Karpas-422 (cell line): ENCODE measurements at regions not wholly inside any gene's neighbourhood (a gene's known extent, or its start where the extent isn't known, plus 50 kb on each side); places are given as distances from the start of the nearest gene placed in this dataset.

Source experiments
- DNase-seq: peaks from one replicate; pipeline ENCODE4 v3.0.0-alpha.2; 2015
- H2AFZ ChIP-seq: fragments of 200-600 bp; sonication (generic); 2 replicates; pipeline ENCODE4 v1.6.1; 2014; ENCODE audit warnings: antibody characterized with exemption, low read length, mixed read lengths
- H3K27ac ChIP-seq: fragments of 200-600 bp; sonication (generic); 2 replicates; pipeline ENCODE4 v1.5.1; 2014; ENCODE audit warnings: mild to moderate bottlenecking, low read length, moderate library complexity
- H3K27me3 ChIP-seq: fragments of 200-600 bp; sonication (generic); 2 replicates; pipeline ENCODE4 v1.6.1; 2014; ENCODE audit warnings: low read length, mixed read lengths
- H3K36me3 ChIP-seq: fragments of 200-600 bp; sonication (generic); 2 replicates; pipeline ENCODE4 v1.6.1; 2014; ENCODE audit warnings: low read length, mixed read lengths; ENCODE audit not compliant: insufficient read depth
- H3K4me1 ChIP-seq: fragments of 200-600 bp; sonication (generic); 2 replicates; pipeline ENCODE4 v1.6.1; 2014; ENCODE audit warnings: mild to moderate bottlenecking, low read length, mixed read lengths
- H3K4me2 ChIP-seq: fragments of 200-600 bp; sonication (generic); 2 replicates; pipeline ENCODE4 v1.6.1; 2014; ENCODE audit warnings: low read length, low read depth, mild to moderate bottlenecking; ENCODE audit not compliant: poor library complexity, severe bottlenecking
- H3K4me3 ChIP-seq: fragments of 200-600 bp; sonication (generic); 2 replicates; pipeline ENCODE4 v1.5.1; 2014; ENCODE audit warnings: mild to moderate bottlenecking, antibody characterized with exemption, low read length, mixed read lengths
- H3K79me2 ChIP-seq: fragments of 200-600 bp; sonication (generic); 2 replicates; pipeline ENCODE4 v1.6.1; 2014; ENCODE audit warnings: mild to moderate bottlenecking, low read length, mixed read lengths
- H3K9ac ChIP-seq: fragments of 200-600 bp; sonication (generic); 2 replicates; pipeline ENCODE4 v1.6.0; 2014; ENCODE audit warnings: low read length
- H3K9me2 ChIP-seq: fragments of 200-600 bp; sonication (generic), shearing (Covaris generic); replicated peaks from 2 replicates; pipeline ENCODE4 v1.6.0; 2014; ENCODE audit warnings: mild to moderate bottlenecking, low read length, moderate library complexity; ENCODE audit not compliant: insufficient read depth
- H3K9me3 ChIP-seq: fragments of 300-700, 200-600 bp; sonication (generic); 2 replicates; pipeline ENCODE4 v1.6.1; 2014; ENCODE audit warnings: low read length, mixed read lengths
- H4K20me1 ChIP-seq: fragments of 200-600 bp; sonication (generic); 2 replicates; pipeline ENCODE4 v1.6.1; 2014; ENCODE audit warnings: mild to moderate bottlenecking, antibody characterized with exemption, low read length, low read depth; ENCODE audit not compliant: insufficient read depth

DNA sequence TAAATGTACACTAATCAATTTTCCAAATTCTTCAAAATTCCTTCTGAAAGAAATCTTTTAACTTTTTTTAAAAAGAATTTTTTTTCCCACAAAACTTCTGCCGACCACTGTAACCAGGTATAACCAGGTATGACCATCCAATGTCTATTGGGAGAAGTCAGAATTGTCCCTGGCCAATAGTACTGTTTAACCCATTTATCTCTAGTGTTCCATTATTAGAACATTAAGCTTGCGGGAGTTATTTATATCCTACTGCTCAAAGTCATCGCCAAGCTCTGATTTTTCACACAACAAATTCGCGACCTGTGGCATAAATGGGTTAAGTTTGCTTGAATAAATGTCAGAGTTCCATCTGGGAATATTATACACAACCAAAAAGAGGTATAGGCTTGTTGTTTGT, 343.2 kb downstream of the ANXA1 start:
- Histone ChIP-seq H3K79me2 (no peaks in the 10 kb centered on the region), H3K9me3 (peaks cover 34% of the 10 kb centered on the region), H3K36me3 (no peaks in the 10 kb centered on the region), H3K27ac (no peak overlapping the region), H4K20me1 (no peaks in the 10 kb centered on the region), H2AFZ (no peak overlapping the region), H3K4me3 (no peak overlapping the region), H3K9me2 (no peaks in the 10 kb centered on the region), H3K4me1 (no peaks in the 10 kb centered on the region), H3K9ac (no peak overlapping the region), H3K27me3 (no peaks in the 10 kb centered on the region), H3K4me2 (no peak overlapping the region)
- DNase-seq = no peak

DNA sequence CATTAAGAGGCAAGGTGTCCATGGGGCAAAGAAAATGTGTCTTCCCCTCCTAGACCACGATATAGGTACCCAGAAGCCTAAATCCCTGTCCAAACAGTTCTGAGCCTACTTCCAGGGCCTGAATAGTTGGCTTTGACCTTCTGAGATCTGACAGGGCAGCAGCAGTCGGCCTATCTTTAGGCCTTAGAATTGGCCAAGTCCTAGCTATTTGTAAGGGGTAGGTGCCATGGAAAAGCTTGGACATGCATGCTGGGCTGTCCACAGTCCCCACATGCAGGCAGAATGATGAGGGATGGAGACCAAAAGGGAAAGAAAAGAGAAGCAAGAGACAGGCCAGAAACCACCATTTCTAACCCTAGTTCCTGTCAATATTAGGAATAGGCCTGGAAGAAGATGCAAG, 346.1 kb downstream of the ANXA1 start:
- Histone ChIP-seq H3K79me2 (no peaks in the 10 kb centered on the region), H3K36me3 (no peaks in the 10 kb centered on the region), H3K4me3 (no peak overlapping the region), H3K4me1 (no peaks in the 10 kb centered on the region), H3K9ac (no peak overlapping the region), H3K27me3 (no peaks in the 10 kb centered on the region), H3K9me3 (peaks cover 35% of the 10 kb centered on the region), H2AFZ (no peak overlapping the region), H3K4me2 (no peak overlapping the region), H3K27ac (no peak overlapping the region), H3K9me2 (no peaks in the 10 kb centered on the region), H4K20me1 (no peaks in the 10 kb centered on the region)
- DNase-seq = no peak

DNA sequence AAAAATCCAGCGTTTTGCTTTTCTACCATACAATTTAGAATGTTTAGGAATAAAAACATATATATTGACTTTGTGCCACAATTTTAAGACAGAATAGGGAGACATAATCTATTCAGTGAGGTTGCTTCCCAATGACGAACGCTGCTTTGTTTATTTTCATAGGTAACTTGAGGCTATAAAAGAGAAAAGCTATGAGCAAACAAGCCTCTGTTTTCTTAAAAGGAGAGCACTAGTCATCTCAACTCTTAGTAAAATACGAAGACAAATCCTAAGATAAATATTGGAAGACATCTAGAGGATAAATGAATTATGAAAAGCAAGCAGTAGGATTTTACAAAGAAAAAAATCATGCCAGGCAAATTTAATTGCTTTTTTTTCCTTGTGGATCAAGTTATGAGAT, 363.6 kb downstream of the ANXA1 start:
- Histone ChIP-seq H3K4me1 (no peaks in the 10 kb centered on the region), H3K4me3 (no peak overlapping the region), H3K9me3 (peaks cover 4% of the 10 kb centered on the region), H3K79me2 (no peaks in the 10 kb centered on the region), H3K9me2 (no peaks in the 10 kb centered on the region; the same call in 1 of the 2 replicates), H4K20me1 (no peaks in the 10 kb centered on the region), H3K36me3 (no peaks in the 10 kb centered on the region), H2AFZ (no peak overlapping the region), H3K4me2 (no peak overlapping the region), H3K27me3 (no peaks in the 10 kb centered on the region), H3K9ac (no peak overlapping the region), H3K27ac (no peak overlapping the region)
- DNase-seq = no peak

DNA sequence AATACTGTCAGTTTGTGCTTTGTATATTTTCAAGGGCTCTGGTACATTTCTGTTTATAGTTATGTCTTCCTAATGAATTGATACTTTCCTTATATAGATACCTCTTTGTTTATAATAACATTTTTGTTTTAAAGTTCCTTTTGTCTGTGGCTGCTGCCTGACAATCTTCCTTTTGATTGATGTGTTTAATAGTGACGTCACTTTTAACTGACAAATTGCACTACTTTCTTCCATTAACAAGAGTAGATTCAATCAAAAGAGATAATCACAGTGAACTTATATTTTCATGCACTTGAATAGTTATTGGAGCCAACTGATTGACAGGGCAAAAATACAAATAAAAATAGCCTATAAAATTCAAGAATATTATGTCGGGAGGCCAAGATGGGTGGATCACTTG, 371.7 kb downstream of the ANXA1 start:
- Histone ChIP-seq H3K4me2 (no peak overlapping the region), H4K20me1 (no peaks in the 10 kb centered on the region), H3K27ac (no peak overlapping the region), H3K4me3 (no peak overlapping the region), H3K9me2 (no peaks in the 10 kb centered on the region; the same call in 1 of the 2 replicates), H3K27me3 (no peaks in the 10 kb centered on the region), H3K9ac (no peak overlapping the region), H3K79me2 (no peaks in the 10 kb centered on the region), H3K4me1 (no peaks in the 10 kb centered on the region), H2AFZ (no peak overlapping the region), H3K9me3 (peaks cover 7% of the 10 kb centered on the region), H3K36me3 (no peaks in the 10 kb centered on the region)
- no peak for DNase-seq

DNA sequence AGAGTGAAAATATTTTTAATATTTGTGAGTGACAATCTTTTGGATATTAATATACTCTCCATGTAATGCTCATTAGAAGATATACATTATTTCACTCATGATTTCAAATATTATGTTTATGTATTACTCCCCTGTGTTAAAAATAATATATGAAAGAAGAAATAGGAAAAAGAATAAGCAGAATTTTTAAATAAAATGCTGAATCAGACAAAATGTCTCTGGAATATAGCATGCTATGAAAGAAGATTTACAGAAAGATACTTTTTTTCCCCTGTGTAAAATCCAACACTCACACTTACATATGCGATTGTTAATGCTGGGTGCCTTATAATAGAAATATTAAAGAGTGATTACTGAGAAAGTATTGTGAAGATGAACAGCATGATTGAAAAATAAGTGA, 373.7 kb downstream of the ANXA1 start:
- Histone ChIP-seq H3K79me2 (no peaks in the 10 kb centered on the region), H3K9me2 (no peaks in the 10 kb centered on the region)
- DNase-seq = no peak

DNA sequence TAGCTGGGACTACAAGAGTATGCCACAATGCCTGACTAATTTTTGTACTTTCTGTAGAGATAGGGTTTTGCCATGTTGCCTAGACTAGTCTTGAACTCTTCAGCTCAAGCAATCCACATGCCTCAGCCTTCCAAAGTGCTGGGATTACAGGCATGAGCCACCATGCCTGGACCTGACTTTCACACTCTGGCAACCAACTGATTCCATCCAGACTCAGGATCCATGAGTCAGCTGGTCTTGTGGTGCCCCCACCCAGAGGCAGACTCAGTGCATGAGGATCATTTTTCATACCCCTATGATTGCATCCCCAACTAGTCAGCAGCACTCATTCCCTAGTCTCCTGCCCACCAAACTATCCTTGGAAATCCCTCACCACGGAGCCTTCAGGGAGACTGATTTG, 375.9 kb downstream of the ANXA1 start:
- Histone ChIP-seq H4K20me1 (no peaks in the 10 kb centered on the region), H3K4me1 (no peaks in the 10 kb centered on the region), H3K36me3 (no peaks in the 10 kb centered on the region), H3K9me2 (no peaks in the 10 kb centered on the region), H3K4me3 (no peak overlapping the region), H3K79me2 (no peaks in the 10 kb centered on the region), H3K27me3 (no peaks in the 10 kb centered on the region), H3K9ac (no peak overlapping the region), H3K4me2 (no peak overlapping the region), H3K27ac (no peak overlapping the region), H3K9me3 (peaks cover 11% of the 10 kb centered on the region), H2AFZ (no peak overlapping the region)
- DNase-seq = no peak

More for the DNA sequence above, 373.7 kb downstream of the ANXA1 start:
- H2AFZ ChIP-seq = no peak overlapping the region
- H3K4me2 ChIP-seq = no peak overlapping the region
- no peak overlapping the region for H3K4me3 ChIP-seq
- H3K36me3 ChIP-seq = no peaks in the 10 kb centered on the region
- no peaks in the 10 kb centered on the region for H3K4me1 ChIP-seq
- H3K9ac ChIP-seq = no peak overlapping the region
- no peak overlapping the region for H3K27ac ChIP-seq
- H3K9me3 ChIP-seq = peaks cover 15% of the 10 kb centered on the region
- H4K20me1 ChIP-seq = no peaks in the 10 kb centered on the region
- no peaks in the 10 kb centered on the region for H3K27me3 ChIP-seq

DNA sequence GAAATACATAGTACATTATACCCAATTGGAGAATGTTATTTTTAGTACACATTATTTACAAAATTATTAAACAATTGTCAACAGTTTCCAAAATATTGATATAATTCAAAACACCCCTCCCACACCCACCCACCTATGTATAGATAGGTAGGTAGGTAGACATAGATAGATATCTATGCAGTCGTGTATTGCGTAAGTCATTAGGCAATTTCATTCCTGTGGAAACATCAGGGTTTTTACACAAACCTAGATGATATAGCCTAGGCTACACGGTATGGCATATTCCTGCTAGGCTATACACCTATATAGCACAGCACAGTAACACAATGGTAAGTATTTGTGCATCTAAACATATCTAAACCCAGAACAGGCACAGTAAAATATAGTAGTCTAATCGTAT, 377.3 kb downstream of the ANXA1 start:
- Histone ChIP-seq H3K27me3 (no peaks in the 10 kb centered on the region), H3K4me3 (no peak overlapping the region)

DNA sequence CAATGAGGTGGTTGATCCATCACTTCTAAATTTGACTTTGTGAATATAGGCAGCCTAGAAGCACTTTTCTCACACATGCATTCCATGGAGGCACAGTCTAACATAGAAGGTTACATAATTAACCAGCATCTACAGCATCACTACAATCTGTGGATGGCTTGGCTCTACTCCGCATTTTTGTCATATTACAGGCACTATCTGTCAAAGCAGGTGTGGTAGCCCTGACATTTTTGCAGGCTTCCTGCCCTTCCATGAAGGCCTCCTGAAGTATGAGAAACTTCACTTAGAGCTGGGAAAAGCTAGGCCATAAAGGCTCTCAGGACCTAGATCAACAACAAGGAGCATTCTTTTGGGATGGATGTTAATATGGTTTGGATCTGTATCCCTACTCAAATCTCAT, 378.0 kb downstream of the ANXA1 start:
- no peaks in the 10 kb centered on the region for H3K9me2 ChIP-seq
- no peaks in the 10 kb centered on the region for H3K4me1 ChIP-seq
- DNase-seq = no peak
- no peaks in the 10 kb centered on the region for H3K36me3 ChIP-seq
- H3K4me2 ChIP-seq = no peak overlapping the region
- no peak overlapping the region for H3K4me3 ChIP-seq
- peaks cover 11% of the 10 kb centered on the region for H3K9me3 ChIP-seq
- no peak overlapping the region for H3K27ac ChIP-seq
- H2AFZ ChIP-seq = no peak overlapping the region
- H3K9ac ChIP-seq = no peak overlapping the region
- no peaks in the 10 kb centered on the region for H3K79me2 ChIP-seq
- no peaks in the 10 kb centered on the region for H3K27me3 ChIP-seq
- H4K20me1 ChIP-seq = no peaks in the 10 kb centered on the region

More for the DNA sequence above, 377.3 kb downstream of the ANXA1 start:
- Histone ChIP-seq H3K4me1 (no peaks in the 10 kb centered on the region), H2AFZ (no peak overlapping the region), H3K79me2 (no peaks in the 10 kb centered on the region), H4K20me1 (no peaks in the 10 kb centered on the region), H3K9me3 (peaks cover 11% of the 10 kb centered on the region), H3K9ac (no peak overlapping the region), H3K27ac (no peak overlapping the region), H3K36me3 (no peaks in the 10 kb centered on the region), H3K9me2 (no peaks in the 10 kb centered on the region), H3K4me2 (no peak overlapping the region)
- no peak for DNase-seq

DNA sequence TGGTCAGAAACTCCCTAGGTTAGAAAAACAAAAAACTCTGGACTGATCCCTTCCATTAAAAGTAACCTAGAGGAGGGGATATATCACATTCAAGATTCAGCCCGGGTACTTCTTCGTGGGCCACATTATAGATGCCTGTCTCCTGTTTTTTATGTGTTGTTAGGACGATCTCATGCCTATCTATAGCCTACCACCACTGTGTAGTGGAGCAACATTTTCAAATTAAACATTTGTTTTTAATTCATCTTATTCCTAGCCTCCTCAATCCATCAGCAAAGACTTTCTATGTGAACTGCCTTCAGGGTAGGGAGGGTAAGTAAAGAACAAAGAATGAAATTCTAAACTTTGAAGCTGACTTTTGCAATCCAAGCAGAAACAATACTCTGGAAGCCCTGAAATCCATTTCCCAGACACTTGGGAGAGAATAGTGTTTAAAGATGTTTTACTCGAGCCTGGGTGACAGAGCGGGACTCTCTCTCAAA, 379.4 kb downstream of the ANXA1 start:
- no peak overlapping the region for H3K4me2 ChIP-seq
- no peak overlapping the region for H3K4me3 ChIP-seq
- H3K27me3 ChIP-seq = no peaks in the 10 kb centered on the region
- H3K9me3 ChIP-seq = peaks cover 11% of the 10 kb centered on the region
- H3K9ac ChIP-seq = no peak overlapping the region
- H3K79me2 ChIP-seq = no peaks in the 10 kb centered on the region
- H4K20me1 ChIP-seq = no peaks in the 10 kb centered on the region
- H3K36me3 ChIP-seq = no peaks in the 10 kb centered on the region
- no peaks in the 10 kb centered on the region for H3K9me2 ChIP-seq
- H3K4me1 ChIP-seq = no peaks in the 10 kb centered on the region
- DNase-seq = no peak
- H2AFZ ChIP-seq = no peak overlapping the region
- H3K27ac ChIP-seq = no peak overlapping the region
